GM21825 (cell line): ENCODE measurements at regions not wholly inside any gene's neighbourhood (a gene's known extent, or its start where the extent isn't known, plus 50 kb on each side); places are given as distances from the start of the nearest gene placed in this dataset.
"Not testable (repeated sequence)": the region's sequence is repeated elsewhere in the genome, so short reads cannot be mapped to it uniquely, and the experiment has no call there.

Source experiments
- ATAC-seq: cut with Tn5 transposase; IDR thresholded peaks from one replicate; pipeline ENCODE4 v1.9.1; 2021; ENCODE audit warnings: mild to moderate bottlenecking, moderate library complexity; ENCODE audit not compliant: unreplicated experiment

DNA sequence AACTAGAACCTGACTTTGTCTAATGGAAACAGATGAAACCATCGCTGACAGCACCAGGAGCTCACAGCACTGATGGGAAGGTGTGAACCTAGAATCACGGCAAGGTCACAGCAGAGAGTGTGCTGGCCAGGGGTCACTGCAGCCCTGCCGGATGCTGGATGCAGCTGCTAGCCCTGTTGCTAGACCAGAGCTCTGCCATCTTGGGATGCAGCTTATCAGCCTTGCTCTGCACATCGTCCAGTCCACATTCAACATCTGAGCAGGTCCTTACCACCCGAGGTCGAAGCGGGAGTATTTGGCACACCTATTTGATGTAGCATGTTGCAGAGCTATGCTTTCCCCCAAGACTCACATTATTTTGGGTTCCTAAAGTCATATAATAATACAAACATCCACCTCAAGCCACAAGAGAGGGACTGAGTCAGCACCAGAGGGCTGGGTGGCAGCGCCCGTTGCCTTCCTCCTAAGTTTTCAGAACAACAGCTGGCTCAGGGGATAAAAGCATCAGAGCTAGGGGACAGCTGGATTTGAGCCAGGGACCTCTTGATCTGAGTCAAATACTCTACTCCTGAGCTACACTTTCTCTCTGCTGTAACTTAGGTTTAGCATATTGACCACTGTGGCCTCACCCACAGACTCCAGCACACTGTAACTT, 135.3 kb downstream of the ZNF467 start:
- ATAC-seq: no peak

DNA sequence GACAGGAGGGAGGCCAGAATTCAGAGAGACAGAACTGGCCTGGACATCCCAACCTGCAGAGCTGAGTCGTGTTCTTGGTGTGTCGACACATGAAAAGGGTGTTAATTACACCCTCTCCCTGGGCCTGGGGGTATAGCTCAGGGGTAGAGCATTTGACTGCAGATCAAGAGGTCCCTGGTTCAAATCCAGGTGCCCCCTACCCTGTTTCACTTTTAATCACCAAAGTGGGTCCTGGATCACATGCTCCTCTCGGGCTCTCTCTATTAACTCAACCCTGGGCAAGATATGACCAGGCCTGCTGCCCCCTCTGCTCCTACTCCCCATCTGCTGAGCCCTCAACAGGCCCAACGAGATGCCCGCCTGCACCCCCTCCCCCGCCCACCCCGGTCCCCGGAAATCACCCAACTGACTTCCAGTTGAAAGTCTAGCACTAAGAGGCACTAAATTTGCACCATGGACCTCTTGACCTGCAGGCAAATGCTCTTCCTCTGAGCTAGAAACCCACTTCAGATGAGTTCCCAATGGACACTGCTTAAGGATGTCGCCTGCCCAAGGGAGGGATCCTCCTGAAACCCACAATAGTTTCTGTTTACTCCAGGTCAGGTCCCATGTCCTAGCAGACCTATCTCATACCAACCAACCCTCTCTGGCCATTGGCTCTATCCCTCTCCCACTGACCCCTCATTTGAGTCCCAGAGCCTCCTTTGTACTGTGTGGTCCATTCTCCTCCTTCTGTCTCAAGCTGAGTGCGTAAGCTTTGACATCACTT, 137.6 kb downstream of the ZNF467 start:
- no peak for ATAC-seq

DNA sequence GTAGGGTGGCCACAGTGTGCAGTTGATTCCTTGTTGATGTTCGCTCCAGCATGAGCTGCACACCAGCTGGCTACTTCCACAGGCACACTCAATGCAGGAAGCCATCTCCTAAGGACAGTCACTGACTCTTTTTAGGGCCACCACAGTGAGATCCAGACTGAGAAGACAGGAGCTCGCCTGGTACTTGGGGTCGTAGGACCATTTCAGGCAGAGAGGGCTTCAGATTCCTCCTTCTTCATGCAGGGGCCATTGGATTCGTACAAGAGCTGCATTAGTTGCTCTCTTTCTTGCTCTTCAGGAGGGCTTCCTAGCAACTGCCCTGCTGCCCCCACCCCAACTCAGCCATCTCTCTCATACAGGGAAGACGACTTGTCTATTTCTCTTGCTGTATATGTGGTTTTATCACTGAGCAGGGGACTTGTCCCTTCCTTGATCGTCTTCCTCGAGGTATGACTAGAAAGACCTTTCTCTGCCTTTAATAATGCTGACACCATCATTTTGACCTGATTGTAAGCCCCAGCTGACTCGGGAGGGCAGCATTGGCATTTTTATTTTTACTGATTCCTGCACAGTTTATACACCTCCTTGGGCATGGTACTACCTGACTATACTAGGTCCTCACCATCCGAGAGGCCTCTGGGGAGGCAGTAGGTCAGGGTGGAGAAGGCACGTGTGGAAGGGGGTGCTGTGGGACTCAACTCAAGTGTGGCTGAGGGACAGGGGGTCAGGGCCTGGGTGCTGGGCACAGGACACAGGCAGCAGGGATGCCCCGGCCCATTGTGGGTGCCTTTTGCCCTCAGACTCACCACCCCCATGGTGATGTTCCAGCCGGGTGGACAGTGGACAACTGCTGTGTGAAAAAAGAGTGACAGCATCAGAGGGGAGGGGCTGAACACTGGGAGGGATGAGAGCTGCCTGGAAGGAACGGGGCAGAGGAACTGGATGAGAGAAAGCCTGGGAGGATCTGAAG, 136.7 kb upstream of the ZNF746 start:
- no peak for ATAC-seq

DNA sequence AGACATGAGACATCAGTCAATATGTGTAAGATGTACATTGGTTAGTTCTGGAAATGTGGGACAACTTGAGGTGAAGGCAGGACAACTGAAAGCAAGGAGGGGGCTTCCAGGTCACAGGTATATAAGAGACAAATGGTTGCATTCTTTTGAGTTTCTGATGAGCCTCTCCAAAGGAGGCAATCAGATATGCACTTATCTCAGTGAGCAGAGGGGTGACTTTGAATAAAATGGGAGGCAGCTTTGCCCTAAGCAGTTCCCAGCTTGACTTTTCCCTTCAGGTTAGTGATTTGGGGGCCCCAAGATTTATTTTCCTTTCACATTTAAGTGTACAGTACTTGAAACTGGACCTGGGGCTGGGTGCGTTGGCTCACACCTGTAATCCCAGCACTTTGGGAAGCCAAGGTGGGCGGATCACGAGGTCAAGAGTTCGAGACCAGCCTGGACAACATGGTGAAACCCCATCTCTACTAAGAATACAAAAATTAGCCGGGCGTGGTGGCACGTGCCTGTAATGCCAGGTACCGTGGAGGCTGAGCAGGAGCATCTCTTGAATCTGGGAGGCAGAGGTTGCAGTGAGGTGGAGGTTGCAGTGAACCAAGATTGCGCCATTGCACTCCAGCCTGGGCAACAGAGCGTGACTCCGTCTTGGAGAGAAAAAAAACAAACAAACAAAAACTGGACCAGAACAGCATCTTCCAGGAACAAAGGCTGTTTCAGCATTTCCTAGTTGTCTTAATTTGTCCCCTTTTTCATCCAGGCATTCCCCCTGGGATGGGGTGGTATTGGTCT, 130.9 kb upstream of the ZNF746 start:
- ATAC-seq: not testable (repeated sequence)

DNA sequence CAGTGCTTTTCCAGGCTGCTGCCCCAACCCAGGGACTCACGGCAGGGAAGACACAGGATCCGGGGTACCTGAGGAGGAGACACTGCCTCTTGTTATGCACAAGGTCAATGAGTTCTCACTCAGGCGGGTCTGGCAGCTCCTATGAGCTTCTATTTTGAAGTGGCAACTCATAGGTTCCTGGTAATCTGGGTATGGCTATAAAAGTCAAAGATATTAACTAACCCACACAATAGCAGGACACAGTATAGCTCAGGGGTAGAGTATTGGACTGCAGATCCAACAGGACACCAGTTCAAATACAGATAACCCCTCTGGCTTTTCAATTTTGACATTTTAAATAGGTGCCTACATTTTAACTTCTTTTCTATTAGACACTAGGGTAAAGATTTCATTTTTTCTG, 130.3 kb upstream of the ZNF746 start:
- no peak for ATAC-seq

DNA sequence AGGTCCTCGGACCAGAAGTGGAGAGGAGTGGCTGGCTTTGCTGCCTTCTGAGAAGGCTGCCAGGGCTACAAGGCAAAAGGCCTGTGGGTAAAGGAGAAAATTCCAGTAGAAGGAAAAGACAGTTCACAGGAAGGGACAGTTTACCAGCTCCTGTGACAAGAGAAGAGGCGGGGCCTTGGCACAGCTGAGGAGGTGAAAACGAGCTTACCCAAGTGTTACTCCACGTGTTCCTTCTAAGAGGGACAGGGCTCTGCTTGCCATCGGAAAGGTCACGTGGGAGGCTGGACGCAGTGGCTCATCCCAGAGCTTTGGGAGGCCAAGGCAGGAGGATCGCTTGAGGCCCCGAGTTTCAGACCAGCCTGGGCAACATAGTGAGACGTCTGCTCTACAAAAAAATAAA, 129.4 kb upstream of the ZNF746 start:
- ATAC-seq: no peak

DNA sequence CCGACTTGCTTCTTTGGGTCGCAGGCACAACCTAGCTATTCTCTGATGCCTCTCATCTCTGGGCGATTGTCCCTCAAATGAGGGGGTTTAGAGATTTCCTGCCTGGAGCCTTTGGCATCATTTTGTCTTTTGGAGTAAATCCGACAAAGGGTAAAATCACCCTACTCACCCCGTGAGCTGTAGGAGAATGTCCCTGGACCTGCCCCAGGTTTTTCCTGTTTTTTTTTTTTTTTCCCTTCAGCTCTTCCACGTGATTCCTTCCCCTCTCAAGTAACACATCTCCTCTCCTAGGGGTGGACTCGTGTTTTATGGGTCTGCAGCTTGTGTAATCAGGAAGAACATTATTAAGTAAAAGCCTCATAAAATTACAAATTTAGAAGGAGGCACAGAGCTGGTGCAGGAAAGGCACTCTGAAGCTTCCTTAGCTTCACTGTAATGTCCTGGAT, 128.4 kb upstream of the ZNF746 start:
- ATAC-seq: no peak

DNA sequence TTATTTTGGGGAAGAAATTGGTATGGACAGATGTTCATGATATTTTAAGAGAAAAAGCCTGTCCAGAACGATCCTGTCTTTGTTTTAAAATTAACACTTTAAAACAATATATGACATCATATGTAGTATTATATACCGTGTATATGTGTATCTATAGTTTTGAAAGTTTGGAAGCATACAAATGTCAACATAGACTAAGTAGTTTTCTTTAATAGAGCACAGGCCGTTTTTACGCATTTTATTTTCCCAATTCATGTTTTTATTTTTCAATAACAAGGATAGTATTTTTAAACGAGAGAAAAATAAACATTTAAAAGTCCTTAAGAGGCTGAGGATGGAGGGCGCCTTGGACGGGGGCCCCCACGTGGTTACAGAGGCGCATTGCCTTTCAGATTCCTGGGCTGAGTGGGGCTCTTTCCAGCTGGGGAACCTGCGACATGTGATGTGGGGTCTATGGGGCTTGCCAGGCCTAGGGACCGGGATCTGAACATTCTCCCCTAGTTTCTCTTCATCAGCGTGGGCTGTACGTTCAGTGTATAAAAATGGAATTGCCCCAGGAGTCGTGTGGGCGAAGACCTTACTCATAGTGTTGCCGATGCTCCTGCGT, 127.8 kb upstream of the ZNF746 start:
- no peak for ATAC-seq

DNA sequence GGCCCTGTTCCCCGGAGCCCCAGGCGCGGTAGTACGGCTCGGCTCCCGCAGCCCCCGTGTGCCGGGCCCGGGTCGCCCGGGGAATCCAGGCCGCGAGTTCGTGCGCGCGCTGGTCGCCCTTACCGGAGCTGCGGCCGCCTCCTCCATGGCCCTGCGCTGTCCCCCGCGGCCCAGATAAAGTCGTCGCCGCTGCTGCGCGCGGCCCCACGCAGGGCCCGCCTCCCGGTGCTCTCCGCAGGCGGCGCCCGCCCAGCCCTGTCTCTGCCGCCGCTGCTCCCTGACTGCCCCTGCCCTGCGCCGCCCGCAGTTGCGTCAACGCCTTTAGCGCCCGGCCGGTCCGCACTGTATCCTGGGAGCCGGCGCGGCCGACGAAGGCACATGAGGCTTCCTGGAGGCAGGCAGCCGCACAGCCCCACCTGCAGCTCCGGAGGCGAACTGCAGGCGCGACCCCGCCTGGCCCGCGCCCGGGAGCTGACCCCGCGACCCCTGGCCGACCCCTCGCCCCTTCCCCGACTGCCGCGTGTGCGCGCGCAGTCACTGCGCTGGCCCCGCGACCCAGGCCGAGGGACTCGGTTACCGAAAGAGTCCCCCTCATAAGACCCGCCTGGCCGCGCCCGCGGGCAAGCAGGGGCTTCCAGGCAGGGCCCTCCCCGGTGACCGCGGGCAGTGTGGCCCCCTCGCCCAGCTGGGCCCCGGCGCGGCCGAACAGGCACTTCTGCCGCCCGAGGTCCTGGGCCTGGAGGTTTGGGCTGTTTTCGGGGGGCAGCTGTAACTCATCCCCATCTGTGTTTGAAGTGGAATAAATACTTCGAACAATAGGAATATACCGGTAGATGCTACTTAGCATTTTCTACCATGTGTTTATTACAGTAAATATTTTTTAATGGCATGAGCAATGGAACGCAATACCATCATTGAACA, 127.1 kb upstream of the ZNF746 start:
- ATAC-seq: peak; percentile 88

DNA sequence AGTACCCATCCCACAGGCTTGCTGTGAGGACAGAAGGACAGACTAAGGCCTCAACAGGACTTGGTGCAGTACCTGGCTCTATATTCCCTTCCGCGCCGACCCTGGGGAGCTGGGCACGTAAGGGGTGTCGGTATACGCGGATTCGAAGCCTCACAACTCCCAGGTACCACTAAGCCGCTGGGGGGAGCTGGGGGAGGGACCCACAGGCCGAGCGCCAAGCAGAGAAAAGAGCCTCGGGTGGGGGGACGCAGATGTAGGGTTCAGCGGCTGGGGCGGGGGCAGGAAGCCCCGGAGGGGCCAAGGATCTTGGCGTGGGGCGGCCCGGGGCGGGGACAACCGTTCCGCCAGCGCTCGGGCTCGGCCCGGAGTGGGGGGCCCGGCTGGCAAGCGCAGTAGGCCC, 126.4 kb upstream of the ZNF746 start:
- ATAC-seq: peak; percentile 13

DNA sequence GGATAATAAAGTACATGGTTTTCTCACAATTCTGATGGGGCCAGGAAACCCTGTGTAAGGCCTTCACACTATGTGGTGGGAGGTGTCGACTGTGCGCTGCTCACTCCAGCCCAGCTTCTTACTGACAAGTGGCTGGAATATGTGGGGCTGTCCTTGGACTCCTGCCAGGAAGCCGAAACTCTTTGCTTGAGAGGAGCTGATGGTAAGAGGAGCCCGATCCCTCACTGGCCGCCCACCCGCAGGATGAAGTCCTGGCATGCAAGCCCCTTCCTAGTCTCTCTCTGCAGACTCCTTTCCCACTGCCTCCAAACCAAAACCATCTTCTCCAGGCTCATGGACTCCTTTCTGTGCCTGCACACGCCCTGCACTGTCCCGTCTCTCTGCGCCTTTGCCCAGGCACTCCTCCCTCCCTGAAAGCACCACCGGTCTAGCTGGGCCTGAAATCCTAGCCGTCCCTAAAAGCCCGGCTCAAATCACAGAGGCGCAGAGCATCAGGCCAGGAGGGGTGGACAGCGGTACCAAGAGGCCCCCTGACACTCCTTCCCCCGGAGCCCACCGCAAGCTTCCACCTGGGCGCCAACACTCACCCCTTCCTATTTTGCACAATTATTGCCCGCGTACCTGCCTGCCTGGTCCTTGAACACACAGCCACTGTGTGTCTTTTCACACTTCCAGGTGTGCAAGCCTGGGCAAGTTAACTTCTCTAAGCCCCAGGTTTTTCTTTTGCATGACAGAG, 125.8 kb upstream of the ZNF746 start:
- not testable (repeated sequence) for ATAC-seq

DNA sequence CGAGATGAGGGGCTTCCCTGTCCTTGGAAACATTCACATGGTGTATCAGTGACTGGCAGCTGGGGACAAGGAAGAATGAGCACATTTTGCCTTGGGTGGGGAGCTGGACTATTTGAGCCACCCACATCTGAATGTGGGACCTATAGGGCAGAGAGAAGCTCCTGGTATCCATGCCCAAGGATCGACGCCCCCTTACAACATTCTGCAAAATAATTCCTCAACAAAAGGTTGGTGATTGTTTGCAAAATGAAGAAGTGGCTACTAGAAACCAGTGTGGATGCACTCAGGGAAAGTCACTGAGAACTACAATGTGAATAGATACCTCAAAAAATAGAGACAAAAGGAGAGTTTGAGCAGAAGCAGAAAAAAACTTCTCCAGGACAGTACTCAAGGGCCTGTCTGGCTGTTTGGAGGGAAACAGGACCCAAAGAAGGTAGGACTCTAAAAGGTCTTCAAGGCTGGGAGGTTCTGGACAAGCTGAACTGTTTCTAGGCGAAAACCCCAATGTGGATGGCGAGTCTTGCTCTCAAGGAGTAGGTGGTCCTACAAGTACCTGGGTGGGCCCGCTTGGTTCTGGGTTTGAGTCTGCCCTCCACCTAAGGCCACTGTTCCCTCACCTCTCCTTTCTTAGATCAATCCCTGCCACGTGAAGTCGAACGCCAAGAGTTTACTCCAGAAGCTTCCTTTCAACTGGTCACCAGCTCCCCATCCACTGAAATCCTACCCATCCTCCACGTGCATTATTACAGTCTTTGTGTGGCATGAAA, 125.0 kb upstream of the ZNF746 start:
- no peak for ATAC-seq

DNA sequence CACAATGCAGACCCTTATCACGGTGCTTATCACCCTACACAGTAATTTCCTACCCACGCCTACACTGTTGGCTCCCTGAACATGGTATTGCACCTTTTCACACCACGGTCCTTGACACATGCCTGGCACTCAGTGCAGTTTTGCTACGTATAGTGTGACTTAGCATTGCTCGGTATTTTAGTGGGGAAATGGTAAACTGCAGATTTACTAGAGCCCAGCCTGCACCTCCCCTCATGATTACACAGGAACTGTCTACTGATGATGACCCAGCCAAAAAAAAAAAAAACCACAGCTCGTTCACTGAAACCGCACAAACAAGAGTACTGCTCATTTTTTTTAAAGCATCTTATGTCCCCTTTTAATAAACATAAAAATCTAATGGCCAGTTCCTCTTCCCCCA, 124.2 kb upstream of the ZNF746 start:
- no peak for ATAC-seq

DNA sequence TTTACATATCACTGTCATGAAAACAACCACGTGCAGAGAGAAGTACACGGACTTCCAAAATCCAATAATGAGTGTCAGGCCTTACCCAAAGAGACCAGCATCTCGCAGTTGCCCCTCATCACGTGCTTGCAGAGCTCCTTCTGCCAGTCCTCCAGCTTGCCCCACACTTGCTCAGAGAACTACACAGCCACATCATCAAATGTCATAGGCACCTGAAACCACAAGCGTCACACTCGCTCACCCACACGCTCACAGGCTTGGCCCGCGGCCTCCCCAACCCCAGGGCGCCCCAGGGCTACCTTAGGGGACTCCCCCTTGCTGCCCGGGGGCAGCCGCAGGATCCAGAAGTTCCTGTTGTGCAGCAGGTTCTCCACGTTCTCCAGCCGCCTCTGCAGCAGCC, 123.4 kb upstream of the ZNF746 start:
- ATAC-seq: peak; percentile 51

DNA sequence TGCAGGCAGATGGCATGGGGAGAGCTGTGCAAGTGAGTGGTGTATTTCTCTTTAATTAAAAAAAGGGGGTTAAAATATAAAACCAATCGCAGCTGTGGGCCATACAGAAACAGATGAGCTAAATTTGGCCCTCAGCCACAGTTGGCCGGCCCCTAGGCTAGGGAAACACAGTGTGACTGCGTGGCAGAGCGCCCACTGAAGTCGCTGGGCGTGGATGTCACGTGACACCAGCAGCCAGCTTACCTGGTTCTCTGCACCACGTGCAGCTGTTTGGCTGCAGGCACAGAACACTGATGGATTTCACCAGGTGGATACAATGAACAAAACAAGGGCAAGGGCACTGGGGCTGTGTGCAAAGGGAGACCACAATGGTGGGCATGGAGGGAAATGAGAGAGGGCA, 119.3 kb upstream of the ZNF746 start:
- no peak for ATAC-seq

DNA sequence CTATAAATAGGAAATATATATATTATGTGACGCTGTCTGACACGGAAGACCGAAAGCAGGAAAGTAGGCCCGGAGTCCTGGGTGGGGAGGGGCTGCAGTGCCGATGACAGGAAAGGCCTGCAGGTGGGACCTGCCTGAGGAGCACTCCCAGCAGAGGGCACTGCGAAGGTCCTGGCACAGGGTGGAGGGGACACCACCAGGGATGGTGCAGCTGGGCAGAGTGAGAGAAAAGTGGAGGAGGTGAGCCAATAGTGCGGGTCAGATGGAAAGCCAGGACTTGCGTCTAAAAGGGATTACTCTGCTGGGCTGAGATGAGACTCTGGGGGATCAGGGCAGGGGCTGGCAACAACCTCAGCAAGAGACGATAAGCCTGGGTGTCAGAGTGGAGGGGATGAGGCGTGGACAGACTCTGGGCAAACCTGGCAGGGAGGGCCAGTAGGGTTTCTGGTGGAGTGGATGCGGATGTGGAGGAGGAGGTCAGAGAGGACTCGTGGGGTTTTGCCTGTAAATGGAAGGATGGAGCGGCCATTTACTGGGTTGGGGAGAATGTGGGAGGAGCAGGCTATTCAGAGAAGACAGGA, 118.2 kb upstream of the ZNF746 start:
- no peak for ATAC-seq

DNA sequence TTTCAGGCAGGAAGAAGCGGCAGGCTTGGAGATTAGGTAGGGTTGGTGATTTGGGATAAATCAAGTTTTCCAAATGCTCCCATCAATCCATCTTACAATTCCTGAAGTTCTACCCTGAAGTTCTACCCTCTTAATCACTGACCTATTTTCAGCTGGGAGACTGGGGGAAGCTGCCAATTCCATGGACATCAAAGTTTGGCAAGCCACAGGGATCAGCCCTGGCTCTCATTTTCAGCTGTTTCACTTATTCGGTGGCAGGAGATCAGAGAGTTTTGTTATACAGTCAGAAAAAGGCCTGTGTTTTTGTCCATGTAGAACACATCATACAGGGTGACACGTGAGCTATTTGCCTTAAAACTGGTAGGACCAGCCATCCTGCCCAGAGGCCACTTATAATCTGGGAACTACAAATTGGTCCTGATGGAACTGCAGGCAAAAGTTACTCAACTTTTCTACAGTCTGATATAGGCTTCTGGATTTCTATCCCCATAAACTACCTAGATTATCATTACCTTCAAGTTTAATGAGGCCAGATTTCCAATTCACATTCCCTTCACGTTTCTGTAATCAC, 112.9 kb upstream of the ZNF746 start:
- no peak for ATAC-seq
